HAP-1 (cell line): ENCODE measurements at regions not wholly inside any gene's neighbourhood (a gene's known extent, or its start where the extent isn't known, plus 50 kb on each side); places are given as distances from the start of the nearest gene placed in this dataset.
"Not testable (repeated sequence)": the region's sequence is repeated elsewhere in the genome, so short reads cannot be mapped to it uniquely, and the experiment has no call there.

Experiments
- DNase-seq, 2 experiments: peaks; one replicate each; pipeline ENCODE4 v3.0.0-alpha.2; 2016 to 2020; ENCODE audit warnings: low spot score in 2 of 2
- H3K27me3 ChIP-seq: fragments of 250-450 bp; sonication (Bioruptor Pico); 2 replicates; pipeline ENCODE4 v1.5.1; 2020; ENCODE audit warnings: low read depth, mild to moderate bottlenecking, moderate library complexity
- H3K36me3 ChIP-seq: fragments of 250-450 bp; sonication (Bioruptor Pico); replicated peaks from 2 replicates; pipeline ENCODE4 v1.5.1; 2020; ENCODE audit warnings: mild to moderate bottlenecking
- H3K4me1 ChIP-seq: fragments of 250-450 bp; sonication (Bioruptor Pico); 2 replicates; pipeline ENCODE4 v1.5.1; 2020; ENCODE audit warnings: mild to moderate bottlenecking
- H3K4me3 ChIP-seq: fragments of 250-450 bp; sonication (Bioruptor Pico); 2 replicates; pipeline ENCODE4 v1.5.1; 2020; ENCODE audit warnings: mild to moderate bottlenecking, moderate library complexity
- H3K9me3 ChIP-seq: fragments of 250-450 bp; sonication (Bioruptor Pico); 2 replicates; pipeline ENCODE4 v1.5.1; 2020; ENCODE audit warnings: mild to moderate bottlenecking, moderate library complexity
- in situ Hi-C: fragments of 300-500 bp; cut with MboI; formaldehyde crosslinking; loops from 3 replicates; pipeline ENCODE4 v1.14.3; 2020; ENCODE audit warnings: low sequenced_read_pairs, inconsistent platforms, mixed read lengths

DNA sequence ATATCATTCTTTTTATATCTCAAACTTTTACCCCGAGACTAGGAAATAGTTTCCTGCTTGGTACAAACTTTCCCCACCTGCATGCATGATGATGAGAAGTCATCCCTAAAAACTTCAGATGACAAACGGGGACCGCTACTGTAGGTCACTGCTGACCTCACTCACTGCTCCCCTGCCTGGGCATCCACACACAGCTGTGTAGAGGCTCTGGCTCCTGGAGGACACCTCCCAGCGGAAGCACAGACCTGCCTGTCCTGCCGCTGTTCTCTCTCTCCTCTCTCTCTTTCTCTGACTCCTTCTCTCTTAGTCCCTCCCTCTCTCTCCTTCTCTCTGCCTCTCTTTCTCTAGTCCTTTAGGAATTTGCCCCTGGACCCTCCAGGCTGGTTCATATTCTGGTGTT lies 202.9 kb upstream of the PITRM1 start:
- H3K27me3 ChIP-seq, result no peaks in the 10 kb centered on the region
- DNase-seq, result no peak
- in situ Hi-C loops, result no loop called here
- no peaks in the 10 kb centered on the region for H3K9me3 ChIP-seq
- H3K4me1 ChIP-seq, result no peaks in the 10 kb centered on the region
- H3K36me3 ChIP-seq, result no peaks in the 10 kb centered on the region
- no peak overlapping the region for H3K4me3 ChIP-seq

DNA sequence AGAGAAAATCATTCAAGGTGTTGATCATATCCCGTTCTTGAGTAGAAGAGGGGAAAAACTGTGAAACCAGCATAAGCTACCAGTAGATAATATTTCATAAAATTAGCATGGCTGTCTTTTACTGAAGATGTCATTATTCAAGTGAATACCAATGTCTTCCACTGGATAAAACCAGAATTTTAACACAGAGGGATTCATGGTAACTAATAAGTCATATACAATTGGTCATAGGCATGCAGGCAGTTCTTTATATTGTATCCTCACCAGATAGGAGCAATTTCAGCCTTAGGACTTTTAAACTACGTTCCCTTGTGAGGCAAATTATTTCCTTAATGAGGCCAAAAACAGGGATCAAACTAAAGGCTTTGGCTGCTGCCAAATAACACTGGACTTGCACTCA lies 202.3 kb upstream of the PITRM1 start:
- Histone ChIP-seq H3K9me3 (no peaks in the 10 kb centered on the region), H3K4me3 (no peak overlapping the region), H3K27me3 (no peaks in the 10 kb centered on the region), H3K36me3 (no peaks in the 10 kb centered on the region), H3K4me1 (no peaks in the 10 kb centered on the region)
- DNase-seq, result no peak
- in situ Hi-C loops, result no loop called here

DNA sequence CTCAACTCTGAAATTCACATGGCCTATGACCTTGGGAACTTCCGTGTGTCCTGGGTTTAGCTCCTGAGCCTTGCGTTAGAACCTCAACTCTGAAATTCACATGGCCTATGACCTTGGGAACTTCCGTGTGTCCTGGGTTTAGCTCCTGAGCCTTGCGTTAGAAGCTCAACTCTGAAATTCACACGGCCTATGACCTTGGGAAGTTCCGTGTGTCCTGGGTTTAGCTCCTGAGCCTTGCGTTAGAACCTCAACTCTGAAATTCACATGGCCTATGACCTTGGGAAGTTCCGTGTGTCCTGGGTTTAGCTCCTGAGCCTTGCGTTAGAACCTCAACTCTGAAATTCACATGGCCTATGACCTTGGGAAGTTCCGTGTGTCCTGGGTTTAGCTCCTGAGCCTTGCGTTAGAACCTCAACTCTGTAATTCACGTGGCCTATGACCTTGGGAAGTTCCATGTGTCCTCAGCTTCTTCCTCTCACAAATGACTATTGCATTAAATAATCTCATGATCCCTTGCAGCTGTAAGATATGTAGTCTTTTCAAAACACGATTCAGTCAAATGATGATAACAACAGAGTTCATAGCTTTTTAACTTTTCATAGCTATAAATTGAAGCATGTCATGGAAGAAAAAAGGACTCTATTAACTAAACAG lies 200.9 kb upstream of the PITRM1 start:
- H3K4me3 ChIP-seq, H3K27me3 ChIP-seq, H3K4me1 ChIP-seq, in situ Hi-C loops, H3K36me3 ChIP-seq, H3K9me3 ChIP-seq, DNase-seq: not testable (repeated sequence)

DNA sequence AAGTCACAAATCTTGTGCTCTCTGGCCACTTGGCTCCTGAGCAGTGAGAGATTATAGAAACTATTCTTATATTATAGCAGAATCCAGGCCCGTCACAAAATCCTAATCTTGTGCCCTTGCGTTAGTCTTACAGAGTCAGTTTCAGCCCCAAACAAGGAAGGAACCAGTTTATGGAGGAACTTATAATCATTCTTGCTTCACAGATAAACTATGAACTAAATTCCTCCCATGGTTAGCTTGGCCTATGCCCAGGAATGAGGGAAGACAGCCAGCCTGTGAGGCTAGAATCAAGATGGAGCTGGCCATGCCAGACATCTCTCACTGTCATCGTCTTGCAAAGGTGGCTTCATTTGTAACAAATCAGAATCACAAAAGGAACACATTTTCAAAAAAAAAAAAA lies 199.7 kb upstream of the PITRM1 start:
- Histone ChIP-seq H3K4me1 (no peaks in the 10 kb centered on the region), H3K9me3 (no peaks in the 10 kb centered on the region), H3K4me3 (no peak overlapping the region), H3K27me3 (no peaks in the 10 kb centered on the region), H3K36me3 (no peaks in the 10 kb centered on the region)
- in situ Hi-C loops, result no loop called here
- no peak for DNase-seq

DNA sequence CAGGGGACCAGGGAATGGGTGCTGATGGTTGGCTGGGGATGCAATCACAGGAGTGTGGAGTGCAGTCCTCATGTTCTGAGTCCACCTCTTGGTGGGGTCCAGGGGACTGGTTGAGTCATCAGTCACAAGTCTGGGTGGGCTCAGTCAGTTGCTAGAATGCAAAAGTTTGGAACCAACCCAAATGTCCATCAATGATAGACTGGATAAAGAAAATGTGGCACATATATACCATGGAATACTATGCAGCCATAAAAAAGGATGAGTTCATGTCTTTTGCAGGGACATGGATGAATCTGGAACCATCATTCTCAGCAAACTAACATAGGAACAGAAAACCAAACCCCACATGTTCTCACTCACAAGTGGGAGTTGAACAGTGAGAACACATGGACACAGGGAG lies 199.0 kb upstream of the PITRM1 start:
- in situ Hi-C loops, H3K27me3 ChIP-seq, H3K4me1 ChIP-seq, H3K36me3 ChIP-seq, H3K9me3 ChIP-seq, H3K4me3 ChIP-seq, DNase-seq: not testable (repeated sequence)

DNA sequence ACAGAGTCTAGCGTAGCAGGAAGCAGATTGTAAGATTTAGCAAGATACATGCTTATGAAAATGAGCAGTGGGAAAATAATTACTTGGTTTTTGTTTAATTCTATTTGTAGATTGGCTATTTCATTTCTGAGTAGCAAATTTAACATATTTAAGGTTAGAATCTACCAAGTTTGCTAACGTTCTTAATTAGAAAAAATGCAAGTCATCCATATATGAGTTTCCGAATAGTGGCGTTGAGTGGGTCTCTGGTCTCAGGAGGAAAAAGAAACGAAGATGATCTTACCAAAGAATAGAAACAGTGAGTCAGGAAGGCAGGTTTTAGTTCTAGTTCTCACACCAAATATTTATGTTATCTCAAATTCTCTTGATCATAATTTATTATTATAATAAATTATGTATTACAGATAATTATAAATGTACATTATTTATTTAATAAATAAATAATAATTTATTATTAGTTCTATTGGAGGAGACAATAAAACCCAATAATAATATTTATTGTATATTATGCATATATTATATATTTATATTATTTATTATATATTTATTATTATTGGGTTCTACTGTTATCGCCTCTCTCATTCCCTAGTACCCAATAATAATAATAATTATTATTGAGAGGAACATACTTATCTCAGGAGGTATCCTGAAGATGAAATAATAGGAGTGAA lies 194.3 kb upstream of the PITRM1 start:
- in situ Hi-C loops, result no loop called here
- no peaks in the 10 kb centered on the region for H3K36me3 ChIP-seq
- DNase-seq, result no peak

DNA sequence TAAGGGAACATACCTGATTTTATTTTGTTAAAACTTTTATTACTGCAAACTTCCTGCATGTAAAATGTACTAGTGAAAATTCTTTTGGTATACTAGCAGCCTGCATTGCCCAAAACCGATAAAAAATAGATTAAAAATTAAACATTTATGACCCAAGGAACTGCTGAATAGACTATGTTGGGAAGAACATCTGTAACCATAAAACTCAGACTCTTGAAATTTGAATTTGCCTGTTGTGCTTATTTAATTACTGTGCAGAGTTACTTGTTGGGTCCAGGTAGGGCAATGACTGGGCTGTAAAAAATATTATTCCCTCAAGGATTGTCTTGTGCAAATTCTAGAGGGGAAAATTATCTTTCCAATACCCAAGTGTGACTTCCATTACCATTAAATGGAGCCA lies 193.5 kb upstream of the PITRM1 start:
- no peaks in the 10 kb centered on the region for H3K9me3 ChIP-seq
- H3K27me3 ChIP-seq, result no peaks in the 10 kb centered on the region
- no peaks in the 10 kb centered on the region for H3K4me1 ChIP-seq
- H3K4me3 ChIP-seq, result no peak overlapping the region
- in situ Hi-C loops, result no loop called here
- DNase-seq, result no peak
- H3K36me3 ChIP-seq, result no peaks in the 10 kb centered on the region

More for the DNA sequence above, 194.3 kb upstream of the PITRM1 start:
- Histone ChIP-seq H3K4me1 (no peaks in the 10 kb centered on the region), H3K4me3 (no peak overlapping the region), H3K27me3 (no peaks in the 10 kb centered on the region), H3K9me3 (no peaks in the 10 kb centered on the region)

DNA sequence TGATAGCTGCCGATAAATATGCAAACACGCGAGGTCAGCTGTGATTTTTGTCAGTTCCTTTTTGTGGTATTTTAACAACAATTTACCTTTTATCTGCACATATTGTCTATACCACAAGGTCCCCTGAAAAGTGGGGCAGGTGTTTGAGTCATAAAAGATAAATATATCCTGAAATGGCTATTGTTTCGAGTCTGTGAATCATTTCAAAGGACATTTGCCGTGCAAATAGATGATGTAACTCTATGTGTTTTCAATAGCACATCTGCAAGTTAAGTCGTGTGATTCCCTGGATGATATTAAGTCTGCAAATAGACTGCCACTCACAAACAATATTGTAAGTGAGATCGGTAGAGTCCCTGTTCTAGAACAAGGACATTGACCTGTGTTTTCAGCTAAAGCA lies 193.0 kb upstream of the PITRM1 start:
- Histone ChIP-seq H3K9me3 (no peaks in the 10 kb centered on the region), H3K4me3 (no peak overlapping the region), H3K27me3 (no peaks in the 10 kb centered on the region), H3K36me3 (no peaks in the 10 kb centered on the region), H3K4me1 (no peaks in the 10 kb centered on the region)
- no peak for DNase-seq
- in situ Hi-C loops, result no loop called here

DNA sequence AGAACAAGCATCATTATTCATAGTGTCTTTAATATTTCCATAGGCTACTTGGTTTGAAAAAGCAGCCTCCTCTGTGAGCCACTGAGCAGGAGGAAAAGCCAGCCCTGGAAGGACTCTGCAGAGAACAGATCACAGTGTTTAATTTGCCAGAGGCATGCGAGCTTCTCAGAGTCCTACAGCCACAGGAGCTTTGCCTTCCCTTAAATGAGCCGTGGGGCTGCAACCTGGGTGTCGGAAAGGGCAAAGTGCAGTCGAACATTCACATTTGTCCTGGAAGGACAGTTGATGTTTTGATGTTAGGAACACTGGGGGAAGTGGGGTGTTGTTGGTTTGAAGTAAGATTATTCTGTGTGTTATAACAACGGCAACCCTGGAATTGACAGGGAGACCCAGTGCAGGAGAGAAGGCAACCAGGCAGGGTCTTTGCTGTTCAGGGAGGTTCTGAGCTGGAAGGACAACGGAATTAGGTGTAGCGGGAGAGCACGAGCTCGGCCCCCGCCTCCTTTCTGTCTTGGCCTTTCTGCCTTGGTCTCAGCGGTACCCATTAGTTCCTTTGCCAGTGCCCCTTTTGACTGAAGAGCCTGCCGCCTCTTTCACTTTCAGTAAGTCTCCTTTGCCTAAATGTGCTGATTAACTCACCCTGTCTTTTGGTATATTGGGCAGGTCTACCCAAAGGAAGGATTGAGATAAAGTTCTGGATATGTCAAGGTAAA lies 192.3 kb upstream of the PITRM1 start:
- no peak for DNase-seq
- Histone ChIP-seq H3K9me3 (no peaks in the 10 kb centered on the region), H3K36me3 (no peaks in the 10 kb centered on the region), H3K4me3 (no peak overlapping the region), H3K27me3 (no peaks in the 10 kb centered on the region), H3K4me1 (no peaks in the 10 kb centered on the region)
- in situ Hi-C loops, result no loop called here

DNA sequence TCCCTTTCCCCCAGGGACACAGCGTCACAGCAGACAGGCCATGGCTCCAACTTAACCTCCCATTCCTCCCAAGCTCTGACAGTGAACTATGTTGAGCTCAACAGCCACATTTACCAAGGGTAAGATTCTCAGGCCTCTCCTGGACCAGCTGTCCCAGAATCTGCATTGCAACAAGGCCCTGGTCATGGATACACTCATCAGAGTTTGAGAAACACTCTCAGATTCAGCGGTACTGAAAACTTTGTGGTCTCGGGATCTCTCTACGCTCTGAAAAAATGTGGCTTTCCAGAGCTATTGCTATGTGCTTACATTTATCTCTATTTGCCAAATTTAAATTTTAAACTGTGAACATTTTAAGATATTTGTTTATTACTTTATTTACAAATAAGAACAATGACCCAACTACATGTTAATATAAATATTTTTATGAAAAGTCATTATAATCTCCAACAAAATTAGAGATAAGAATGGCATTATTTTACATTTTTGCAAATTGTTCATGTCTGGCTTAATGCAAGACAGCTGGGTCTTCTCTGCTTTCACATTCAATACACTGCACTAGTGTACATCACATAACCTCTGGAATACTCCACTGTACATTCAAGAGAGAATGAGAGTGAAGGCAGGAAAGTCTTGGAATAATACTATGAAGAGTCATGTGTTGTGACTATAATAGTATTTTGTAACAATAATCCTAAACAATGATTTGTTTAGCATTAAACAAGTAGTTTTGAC lies 190.9 kb upstream of the PITRM1 start:
- H3K36me3 ChIP-seq, result no peaks in the 10 kb centered on the region
- H3K27me3 ChIP-seq, result no peaks in the 10 kb centered on the region
- H3K4me1 ChIP-seq, result no peaks in the 10 kb centered on the region
- DNase-seq, result no peak
- in situ Hi-C loops, result no loop called here
- no peaks in the 10 kb centered on the region for H3K9me3 ChIP-seq
- no peak overlapping the region for H3K4me3 ChIP-seq

DNA sequence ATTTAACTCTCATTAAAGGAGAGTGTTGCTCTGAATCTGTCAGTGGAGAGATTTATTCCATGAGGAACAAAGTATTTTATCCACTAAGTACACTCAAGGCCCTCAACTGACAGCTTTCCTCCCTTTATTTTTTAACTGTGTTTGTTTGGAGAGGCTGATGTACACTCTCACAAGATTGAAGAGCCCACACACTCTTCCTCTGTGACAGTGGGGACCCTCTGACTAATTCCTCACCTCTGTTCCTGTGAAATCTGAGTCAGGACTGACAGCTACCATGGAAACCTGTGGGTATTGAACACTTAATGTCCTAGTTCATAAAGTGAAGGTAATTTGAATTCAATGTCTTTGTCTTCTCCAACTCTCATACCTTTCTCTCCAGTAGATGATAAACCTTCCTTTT lies 189.8 kb upstream of the PITRM1 start:
- Histone ChIP-seq H3K4me1 (no peaks in the 10 kb centered on the region), H3K36me3 (no peaks in the 10 kb centered on the region), H3K9me3 (no peaks in the 10 kb centered on the region), H3K27me3 (no peaks in the 10 kb centered on the region), H3K4me3 (no peak overlapping the region)
- in situ Hi-C loops, result no loop called here
- DNase-seq, result no peak

DNA sequence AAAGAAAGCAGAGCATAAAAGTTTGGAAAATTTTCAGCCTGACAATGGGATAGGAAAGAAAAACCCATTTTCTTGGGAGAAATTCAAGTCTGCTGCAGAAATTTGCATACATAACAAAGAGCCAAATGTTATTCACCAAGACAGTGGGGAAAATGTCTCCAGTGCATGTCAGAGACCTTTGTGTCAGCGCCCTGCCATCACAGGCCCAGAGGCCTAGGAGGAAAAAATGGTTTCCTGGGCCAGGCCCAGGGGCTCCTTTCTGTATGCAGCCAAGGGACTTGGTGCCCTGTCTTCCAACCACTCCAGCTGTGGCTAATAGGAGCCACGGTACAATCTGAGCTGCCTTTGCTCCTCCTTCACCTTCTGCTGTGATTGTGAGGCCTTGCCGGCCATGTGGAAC lies 189.1 kb upstream of the PITRM1 start:
- Histone ChIP-seq H3K4me1 (no peaks in the 10 kb centered on the region), H3K27me3 (no peaks in the 10 kb centered on the region), H3K36me3 (no peaks in the 10 kb centered on the region), H3K9me3 (no peaks in the 10 kb centered on the region), H3K4me3 (no peak overlapping the region)
- DNase-seq, result no peak
- in situ Hi-C loops, result no loop called here

DNA sequence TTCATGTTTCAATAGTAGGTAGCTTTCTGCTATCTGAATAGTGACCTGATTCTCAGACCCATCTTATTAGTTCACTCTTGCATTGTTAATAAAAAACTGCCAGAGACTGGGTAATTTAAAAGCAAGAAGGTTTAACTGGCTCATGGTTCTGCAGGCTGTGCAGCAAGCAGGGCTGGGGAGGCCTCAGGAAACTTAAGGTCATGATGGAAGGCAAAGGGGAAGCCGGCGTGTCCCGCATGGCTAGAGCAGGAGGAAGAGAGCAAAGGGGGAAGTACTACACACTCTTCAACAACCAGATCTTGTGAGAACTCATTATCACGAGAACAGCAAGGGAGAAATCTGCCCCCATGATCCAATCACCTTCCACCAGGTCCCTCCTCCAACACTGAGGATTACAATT lies 185.2 kb upstream of the PITRM1 start:
- H3K9me3 ChIP-seq, result no peaks in the 10 kb centered on the region
- H3K4me1 ChIP-seq, result no peaks in the 10 kb centered on the region
- in situ Hi-C loops, result no loop called here
- H3K36me3 ChIP-seq, result no peaks in the 10 kb centered on the region
- H3K4me3 ChIP-seq, result no peak overlapping the region
- no peaks in the 10 kb centered on the region for H3K27me3 ChIP-seq
- no peak for DNase-seq

DNA sequence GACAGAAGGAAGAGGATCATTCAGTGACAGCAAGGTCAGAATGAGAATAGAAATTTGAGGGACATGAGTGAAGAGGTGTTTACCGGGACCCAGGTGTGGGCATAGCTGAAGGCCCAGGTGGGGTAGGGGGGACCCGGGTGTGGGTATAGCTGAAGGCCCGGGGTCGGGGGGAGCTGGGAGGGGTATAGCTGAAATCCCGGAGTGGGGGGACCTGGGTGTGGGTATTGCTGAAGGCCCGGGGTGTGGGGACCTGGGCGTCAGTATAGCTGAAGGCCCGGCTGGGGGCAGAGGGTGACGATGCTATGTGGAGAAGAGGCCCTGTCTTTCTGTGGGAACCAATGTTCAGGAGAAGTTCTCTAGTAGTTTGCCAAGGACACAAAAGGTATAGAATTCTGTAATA lies 183.0 kb upstream of the PITRM1 start:
- Histone ChIP-seq H3K4me3 (no peak overlapping the region), H3K36me3 (no peaks in the 10 kb centered on the region), H3K9me3 (no peaks in the 10 kb centered on the region), H3K27me3 (no peaks in the 10 kb centered on the region), H3K4me1 (no peaks in the 10 kb centered on the region)
- no peak for DNase-seq
- in situ Hi-C loops, result no loop called here
